ENCODE measurements at regions not wholly inside any gene's neighbourhood (a gene's known extent, or its start where the extent isn't known, plus 50 kb on each side); places are given as distances from the start of the nearest gene placed in this dataset.

GRCh38 chr11:87528752-87529151, 491.0 kb downstream of the TMEM135 start:
- Histone ChIP-seq H3K4me1 (ENCODE audit: insufficient read depth, low read length) (no peaks in the 10 kb centered on the region), H3K9me3 (ENCODE audit: control insufficient read depth, low read depth, low read length) (no peaks in the 10 kb centered on the region), H3T11ph (ENCODE audit: low read length) (no peak overlapping the region), H3K79me1 (ENCODE audit: insufficient read depth, low read depth, low read length, poor library complexity, severe bottlenecking) (no peaks in the 10 kb centered on the region), H3K14ac (ENCODE audit: insufficient read depth, low read length) (peak overlapping the region; percentile 4; the same call in 1 of the 2 replicates), H3K27ac (ENCODE audit: insufficient read length, low read depth, low read length) (no peak overlapping the region), H3K27me3 (ENCODE audit: insufficient read depth, low read length) (no peaks in the 10 kb centered on the region), H2AFZ (ENCODE audit: low read length) (no peak overlapping the region), H3K56ac (ENCODE audit: insufficient read length, low read depth, low read length) (no peak overlapping the region), H3K4ac (ENCODE audit: low read depth, low read length) (no peak overlapping the region; the same call in 1 of the 2 replicates), H2BK20ac (ENCODE audit: low read depth, low read length, poor library complexity, severe bottlenecking) (no peak overlapping the region), H4K20me1 (ENCODE audit: control insufficient read depth, insufficient read depth, insufficient read length) (no peaks in the 10 kb centered on the region), H4K91ac (ENCODE audit: insufficient read length, low read depth, low read length) (no peak overlapping the region), H2BK120ac (ENCODE audit: low read depth, low read length, poor library complexity, severe bottlenecking) (no peak overlapping the region), H2AK5ac (ENCODE audit: insufficient read length, low read length) (no peak overlapping the region), H3K18ac (ENCODE audit: insufficient read length, low read depth, low read length) (no peak overlapping the region), H2BK5ac (ENCODE audit: insufficient read length, low read length) (no peak overlapping the region), H4K8ac (replicated peaks; ENCODE audit: insufficient read length, low read depth, low read length) (no peak overlapping the region), H4K5ac (ENCODE audit: insufficient read length, low read depth, low read length) (no peak overlapping the region), H3K23me2 (ENCODE audit: insufficient read length, low read depth, low read length, poor library complexity, severe bottlenecking) (no peaks in the 10 kb centered on the region), H2BK15ac (ENCODE audit: low read depth, low read length) (no peak overlapping the region), H3K79me2 (ENCODE audit: insufficient read depth, low read length) (no peaks in the 10 kb centered on the region), H3K4me2 (ENCODE audit: insufficient read depth, insufficient read length, low read length) (no peak overlapping the region), H3K9ac (ENCODE audit: extremely low read depth, insufficient read length, low read length) (no peak overlapping the region), H2BK12ac (ENCODE audit: insufficient read length, low read depth, low read length) (no peak overlapping the region), H3K23ac (ENCODE audit: insufficient read length, low read depth, low read length) (no peak overlapping the region)
- no peak for TF ChIP-seq CTCF (conservative IDR thresholded peaks at IDR 0.05)
- Mint-ChIP-seq H3K4me3 (no peak overlapping the region), H3K27ac (no peak overlapping the region), H3K36me3 (ENCODE audit: insufficient read depth in 1 of 3, low read depth in 3 of 3) (peaks cover 5 to 12% (median 5%) of the 10 kb centered on the region in 3 experiments; a peak in 6 of 7 replicates), H3K27me3 (ENCODE audit: low read depth) (no peaks in the 10 kb centered on the region), H3K4me1 (peaks cover 4 to 16% of the 10 kb centered on the region in 2 experiments; a peak in 2 of 4 replicates), H3K9me3 (peaks cover 5 to 9% of the 10 kb centered on the region in 2 experiments)
- no CpG with 5 or more reads among the region's 3 CpGs for WGBS (ENCODE audit: extremely low coverage, insufficient read length, low lambda C conversion rate)
- no peak for DNase-seq

Data from H9 (cell line).